Left ventricle myocardium inferior (tissue), 1 donor: ENCODE measurements at regions not wholly inside any gene's neighbourhood (a gene's known extent, or its start where the extent isn't known, plus 50 kb on each side); places are given as distances from the start of the nearest gene placed in this dataset.

Source experiments
- DNase-seq: peaks from one replicate; pipeline ENCODE4 v3.0.0-alpha.2; 2020
- H3K27ac ChIP-seq: fragments of 200-600 bp; replicated peaks from 2 replicates; pipeline ENCODE4 v1.8.0; 2021
- H3K27me3 ChIP-seq: fragments of 200-600 bp; 2 replicates; pipeline ENCODE4 v1.8.0; 2021; ENCODE audit warnings: low read depth
- H3K36me3 ChIP-seq: fragments of 200-600 bp; 2 replicates; pipeline ENCODE4 v1.8.0; 2021
- H3K4me1 ChIP-seq: fragments of 200-600 bp; 2 replicates; pipeline ENCODE4 v1.8.0; 2021
- H3K4me3 ChIP-seq: fragments of 200-600 bp; 2 replicates; pipeline ENCODE4 v1.8.0; 2021; ENCODE audit warnings: mild to moderate bottlenecking, moderate library complexity
- H3K9me3 ChIP-seq: fragments of 200-600 bp; replicated peaks from 2 replicates; pipeline ENCODE4 v1.8.0; 2021
- CTCF ChIP-seq: fragments of 200-600 bp; IDR thresholded peaks from 2 replicates; pipeline ENCODE4 v1.8.0; 2021; ENCODE audit warnings: antibody characterized with exemption, mild to moderate bottlenecking, borderline replicate concordance
- intact Hi-C: fragments of 100-400 bp; cut with micrococcal nuclease; formaldehyde crosslinking; loops from one replicate; pipeline ENCODE4 v1.11.0; 2022
- donor health status: DM: no; HTN: yes; CAD: no; lungs with severe emphysema.

GRCh38 chr1:47679301-47679791, 241.5 kb downstream of the FOXD2 start:
- no peak for TF ChIP-seq CTCF
- Histone ChIP-seq H3K36me3 (no peaks in the 10 kb centered on the region), H3K4me1 (no peaks in the 10 kb centered on the region), H3K27ac (no peak overlapping the region), H3K4me3 (no peak overlapping the region), H3K27me3 (peaks cover 86% of the 10 kb centered on the region), H3K9me3 (no peaks in the 10 kb centered on the region)
- DNase-seq: no peak
- intact Hi-C loops: no loop called here

GRCh38 chr1:47679826-47680225, 242.0 kb downstream of the FOXD2 start:
- no peaks in the 10 kb centered on the region for H3K4me1 ChIP-seq
- intact Hi-C loops: no loop called here
- no peak overlapping the region for H3K4me3 ChIP-seq
- no peak overlapping the region for H3K27ac ChIP-seq
- peaks cover 91% of the 10 kb centered on the region for H3K27me3 ChIP-seq
- no peak for TF ChIP-seq CTCF
- no peaks in the 10 kb centered on the region for H3K36me3 ChIP-seq
- no peaks in the 10 kb centered on the region for H3K9me3 ChIP-seq
- no peak for DNase-seq

GRCh38 chr1:47680815-47681475, 243.1 kb downstream of the FOXD2 start:
- H3K36me3 ChIP-seq: no peaks in the 10 kb centered on the region
- H3K9me3 ChIP-seq: no peaks in the 10 kb centered on the region
- peaks cover 96% of the 10 kb centered on the region for H3K27me3 ChIP-seq
- no peaks in the 10 kb centered on the region for H3K4me1 ChIP-seq
- no peak overlapping the region for H3K4me3 ChIP-seq
- DNase-seq: no peak
- intact Hi-C loops: no loop called here
- no peak overlapping the region for H3K27ac ChIP-seq
- TF ChIP-seq CTCF: no peak

- Histone ChIP-seq H3K36me3 (no peaks in the 10 kb centered on the region), H3K27me3 (peaks cover 97% of the 10 kb centered on the region), H3K4me1 (no peaks in the 10 kb centered on the region), H3K27ac (no peak overlapping the region), H3K9me3 (no peaks in the 10 kb centered on the region), H3K4me3 (no peak overlapping the region)
- TF ChIP-seq CTCF: no peak
- intact Hi-C loops: no loop called here
- DNase-seq: no peak
These were observed 243.9 kb downstream of the FOXD2 start for GRCh38 chr1:47681735-47682134.

- no peaks in the 10 kb centered on the region for H3K9me3 ChIP-seq
- no peak overlapping the region for H3K4me3 ChIP-seq
- H3K4me1 ChIP-seq: no peaks in the 10 kb centered on the region
- peaks cover 97% of the 10 kb centered on the region for H3K27me3 ChIP-seq
- H3K27ac ChIP-seq: no peak overlapping the region
- TF ChIP-seq CTCF: no peak
- H3K36me3 ChIP-seq: no peaks in the 10 kb centered on the region
- no peak for DNase-seq
- intact Hi-C loops: no loop called here
These were observed 244.4 kb downstream of the FOXD2 start for GRCh38 chr1:47682198-47682597.
